Neural cell (in vitro differentiated cells): ENCODE measurements at regions not wholly inside any gene's neighbourhood (a gene's known extent, or its start where the extent isn't known, plus 50 kb on each side); places are given as distances from the start of the nearest gene placed in this dataset.

Source experiments
- H2AFZ ChIP-seq: fragments of 200-600, 300-800 bp; sonication (generic), shearing (Covaris generic); 2 replicates; pipeline ENCODE4 v1.6.0; 2014; ENCODE audit warnings: low read depth, mild to moderate bottlenecking, antibody characterized with exemption, low read length, moderate library complexity
- H3F3A ChIP-seq: fragments of 200-600 bp; shearing (Covaris generic); 2 replicates; pipeline ENCODE4 v1.6.1; 2016; ENCODE audit warnings: mild to moderate bottlenecking, moderate library complexity, mixed read lengths, antibody characterized with exemption, low read length; ENCODE audit not compliant: insufficient read depth, poor library complexity, severe bottlenecking
- H3K27ac ChIP-seq: fragments of 200-600, 300-800 bp; sonication (generic), shearing (Covaris generic); 2 replicates; pipeline ENCODE4 v1.5.1; 2014; ENCODE audit warnings: mild to moderate bottlenecking, low read length, moderate library complexity
- H3K27me3 ChIP-seq: fragments of 300-800, 200-600 bp; sonication (generic), shearing (Covaris generic); 2 replicates; pipeline ENCODE4 v1.6.0; 2014; ENCODE audit warnings: mild to moderate bottlenecking, low read depth, low read length, moderate library complexity; ENCODE audit not compliant: insufficient read depth
- H3K36me3 ChIP-seq: fragments of 300-800, 200-600 bp; sonication (generic), shearing (Covaris generic); 2 replicates; pipeline ENCODE4 v1.5.1; 2014; ENCODE audit warnings: mild to moderate bottlenecking, antibody characterized with exemption, low read length, moderate library complexity; ENCODE audit not compliant: insufficient read depth
- H3K4me2 ChIP-seq: fragments of 300-800, 200-600 bp; sonication (generic), shearing (Covaris generic); 2 replicates; pipeline ENCODE4 v1.6.0; 2014; ENCODE audit warnings: mild to moderate bottlenecking, low read length
- H3K4me3 ChIP-seq: fragments of 300-800, 200-600 bp; sonication (generic), shearing (Covaris generic); 2 replicates; pipeline ENCODE4 v1.5.1; 2014; ENCODE audit warnings: mild to moderate bottlenecking, low read length, moderate library complexity
- H3K79me2 ChIP-seq: fragments of 200-600 bp; shearing (Covaris generic); replicated peaks from 2 replicates; pipeline ENCODE4 v1.6.0; 2014; ENCODE audit warnings: mild to moderate bottlenecking, low read length, moderate library complexity; ENCODE audit not compliant: insufficient read depth
- H3K9ac ChIP-seq: fragments of 300-800, 200-600 bp; sonication (generic), shearing (Covaris generic); 2 replicates; pipeline ENCODE4 v1.6.1; 2016; ENCODE audit warnings: mild to moderate bottlenecking, low read length, mixed read lengths
- H3K9me2 ChIP-seq: fragments of 200-600 bp; shearing (Covaris generic); 2 replicates; pipeline ENCODE4 v1.6.1; 2016; ENCODE audit warnings: mild to moderate bottlenecking, low read length, mixed read lengths; ENCODE audit not compliant: insufficient read depth
- H3K9me3 ChIP-seq: fragments of 200-600, 300-800 bp; sonication (generic), shearing (Covaris generic); 2 replicates; pipeline ENCODE4 v1.6.1; 2016; ENCODE audit warnings: mild to moderate bottlenecking, mixed run types, low read length, moderate library complexity, mixed read lengths
- H4K20me1 ChIP-seq: fragments of 200-600 bp; shearing (Covaris generic); 2 replicates; pipeline ENCODE4 v1.6.1; 2016; ENCODE audit warnings: mild to moderate bottlenecking, mixed run types; ENCODE audit not compliant: insufficient read depth
- EP300 ChIP-seq: fragments of 450-650 bp; conservative IDR thresholded peaks from 2 replicates; pipeline ENCODE4 v1.6.1; 2014; ENCODE audit warnings: antibody characterized with exemption, mild to moderate bottlenecking, moderate library complexity; ENCODE audit not compliant: poor library complexity, severe bottlenecking
- EZH2 ChIP-seq: fragments of 200-600, 300-800 bp; shearing (Covaris generic), sonication (generic); IDR thresholded peaks from 2 replicates; pipeline ENCODE4 v1.6.1; 2014; ENCODE audit warnings: antibody characterized with exemption, low read length, borderline replicate concordance, mild to moderate bottlenecking; ENCODE audit not compliant: insufficient read depth, poor library complexity, severe bottlenecking
- MXI1 ChIP-seq: fragments of 450-650 bp; conservative IDR thresholded peaks from 2 replicates; pipeline ENCODE4 v1.6.1; 2014; ENCODE audit warnings: antibody characterized with exemption, mild to moderate bottlenecking; ENCODE audit not compliant: poor library complexity, severe bottlenecking
- POLR2AphosphoS5 ChIP-seq: IDR thresholded peaks from 2 replicates; pipeline ENCODE4 v1.6.1; 2012
- RAD21 ChIP-seq: fragments of 450-650 bp; conservative IDR thresholded peaks from 2 replicates; pipeline ENCODE4 v1.6.1; 2014; ENCODE audit warnings: antibody characterized with exemption, mild to moderate bottlenecking, moderate library complexity
- REST ChIP-seq: IDR thresholded peaks from 2 replicates; pipeline ENCODE4 v1.6.1; 2012; ENCODE audit warnings: borderline replicate concordance
- SMC3 ChIP-seq: fragments of 450-650 bp; conservative IDR thresholded peaks from 2 replicates; pipeline ENCODE4 v1.6.1; 2014; ENCODE audit warnings: antibody characterized with exemption, mild to moderate bottlenecking, moderate library complexity; ENCODE audit not compliant: poor library complexity
- TAF1 ChIP-seq: IDR thresholded peaks from 2 replicates; pipeline ENCODE4 v1.6.1; 2012; ENCODE audit warnings: low read depth
- TF ChIP-seq, protein P1 (sequence below): fragments of 450-650 bp; IDR thresholded peaks from 2 replicates; pipeline ENCODE4 v1.5.1; 2014; ENCODE audit warnings: antibody characterized with exemption, mild to moderate bottlenecking, moderate library complexity; ENCODE audit not compliant: poor library complexity, severe bottlenecking

DNA sequence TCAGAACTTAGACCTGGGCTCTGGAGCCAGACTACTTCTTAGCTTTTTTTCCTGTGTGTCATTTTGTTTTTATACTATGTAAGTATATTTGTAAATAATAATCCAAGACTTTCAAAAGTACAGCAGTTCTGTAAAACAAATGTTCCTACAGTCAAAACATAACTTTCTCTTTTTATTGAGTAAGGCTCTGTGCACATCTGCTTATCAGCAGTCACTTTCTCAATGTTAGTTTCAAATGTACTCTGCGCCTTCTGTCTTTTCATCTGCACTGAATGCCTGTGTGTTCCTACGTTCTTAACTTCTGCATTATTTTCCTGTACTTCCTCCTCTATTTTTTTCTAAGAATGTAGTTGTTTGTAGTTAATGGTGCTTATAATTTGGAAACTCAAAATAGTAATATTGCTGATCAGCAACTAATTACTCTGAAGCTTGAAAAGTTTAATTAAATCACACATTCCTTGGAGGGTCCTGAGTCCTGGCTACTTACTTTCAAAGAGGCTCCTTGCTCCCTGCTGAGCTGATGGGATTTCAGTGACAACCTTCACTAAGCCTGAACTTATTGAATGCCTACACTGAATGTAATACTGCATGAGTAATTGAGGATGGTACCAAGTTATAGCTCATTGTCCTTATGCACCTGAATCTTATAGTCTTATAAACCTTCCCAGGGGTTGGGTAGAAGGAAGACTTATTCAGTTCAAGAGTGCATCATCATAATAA, 329.9 kb downstream of the KCNJ2 start:
- no peaks in the 10 kb centered on the region for H3K9me3 ChIP-seq
- no peak overlapping the region for H3K9ac ChIP-seq
- H3K4me3 ChIP-seq: no peak overlapping the region
- no peaks in the 10 kb centered on the region for H3K79me2 ChIP-seq
- no peak overlapping the region for H3K27ac ChIP-seq
- H3K4me2 ChIP-seq: no peak overlapping the region
- H3K27me3 ChIP-seq: no peaks in the 10 kb centered on the region
- no peak overlapping the region for H2AFZ ChIP-seq
- no peaks in the 10 kb centered on the region for H3K9me2 ChIP-seq
- TF ChIP-seq POLR2AphosphoS5: no peak
- no peaks in the 10 kb centered on the region for H3F3A ChIP-seq
- no peaks in the 10 kb centered on the region for H4K20me1 ChIP-seq
- no peaks in the 10 kb centered on the region for H3K36me3 ChIP-seq

DNA sequence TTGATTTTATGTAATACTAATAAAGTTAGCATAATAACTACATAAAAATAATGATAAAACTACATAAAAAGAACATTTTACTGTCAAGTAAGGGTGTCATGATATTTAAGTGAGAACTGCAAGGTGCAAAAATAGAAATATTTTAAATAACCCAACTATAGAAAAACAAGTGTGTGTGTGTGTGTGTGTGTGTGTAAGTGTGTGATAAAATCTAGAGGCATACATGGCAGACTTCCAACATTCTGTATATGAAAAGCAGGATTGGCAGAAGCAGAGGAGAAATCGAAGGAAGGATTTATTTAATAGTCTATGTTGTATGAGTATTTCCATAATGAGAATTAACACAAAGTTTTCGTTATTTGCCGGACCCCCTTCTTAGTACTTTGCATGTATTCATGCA, 334.1 kb downstream of the KCNJ2 start:
- Histone ChIP-seq H3K27ac (no peak overlapping the region), H2AFZ (no peak overlapping the region), H3K9ac (no peak overlapping the region), H3F3A (no peaks in the 10 kb centered on the region), H4K20me1 (no peaks in the 10 kb centered on the region), H3K4me2 (no peak overlapping the region), H3K27me3 (no peaks in the 10 kb centered on the region), H3K36me3 (no peaks in the 10 kb centered on the region), H3K9me2 (no peaks in the 10 kb centered on the region), H3K9me3 (no peaks in the 10 kb centered on the region), H3K4me3 (no peak overlapping the region), H3K79me2 (no peaks in the 10 kb centered on the region)
- TF ChIP-seq, protein P1, sequence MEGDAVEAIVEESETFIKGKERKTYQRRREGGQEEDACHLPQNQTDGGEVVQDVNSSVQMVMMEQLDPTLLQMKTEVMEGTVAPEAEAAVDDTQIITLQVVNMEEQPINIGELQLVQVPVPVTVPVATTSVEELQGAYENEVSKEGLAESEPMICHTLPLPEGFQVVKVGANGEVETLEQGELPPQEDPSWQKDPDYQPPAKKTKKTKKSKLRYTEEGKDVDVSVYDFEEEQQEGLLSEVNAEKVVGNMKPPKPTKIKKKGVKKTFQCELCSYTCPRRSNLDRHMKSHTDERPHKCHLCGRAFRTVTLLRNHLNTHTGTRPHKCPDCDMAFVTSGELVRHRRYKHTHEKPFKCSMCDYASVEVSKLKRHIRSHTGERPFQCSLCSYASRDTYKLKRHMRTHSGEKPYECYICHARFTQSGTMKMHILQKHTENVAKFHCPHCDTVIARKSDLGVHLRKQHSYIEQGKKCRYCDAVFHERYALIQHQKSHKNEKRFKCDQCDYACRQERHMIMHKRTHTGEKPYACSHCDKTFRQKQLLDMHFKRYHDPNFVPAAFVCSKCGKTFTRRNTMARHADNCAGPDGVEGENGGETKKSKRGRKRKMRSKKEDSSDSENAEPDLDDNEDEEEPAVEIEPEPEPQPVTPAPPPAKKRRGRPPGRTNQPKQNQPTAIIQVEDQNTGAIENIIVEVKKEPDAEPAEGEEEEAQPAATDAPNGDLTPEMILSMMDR: no peak
- TF ChIP-seq SMC3: no peak
- no peak for TF ChIP-seq REST
- no peak for TF ChIP-seq EP300
- no peak for TF ChIP-seq POLR2AphosphoS5
- TF ChIP-seq MXI1: no peak
- no peak for TF ChIP-seq EZH2
- no peak for TF ChIP-seq RAD21
- TF ChIP-seq TAF1: no peak

DNA sequence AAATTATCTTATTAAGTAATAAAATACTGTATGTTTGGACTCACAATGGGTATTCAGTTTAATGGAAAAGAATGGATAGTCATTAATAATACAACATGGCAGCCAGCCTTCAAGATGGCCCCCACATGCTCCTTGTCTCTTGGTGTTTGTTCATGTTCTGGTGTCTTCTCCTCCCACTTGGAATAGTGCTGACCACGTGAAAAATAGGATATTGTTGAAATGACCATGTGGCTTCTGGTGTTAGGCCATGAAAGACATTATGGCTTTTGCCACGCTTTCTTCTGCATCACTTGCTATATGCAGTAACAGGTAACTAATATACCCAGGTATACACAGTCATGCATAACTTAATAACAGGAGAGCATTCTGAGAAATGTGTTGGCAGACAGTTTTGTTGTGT, 341.0 kb downstream of the KCNJ2 start:
- no peak overlapping the region for H3K9ac ChIP-seq
- H3K4me3 ChIP-seq: no peak overlapping the region
- H3K9me2 ChIP-seq: no peaks in the 10 kb centered on the region
- H3K79me2 ChIP-seq: no peaks in the 10 kb centered on the region
- no peak overlapping the region for H3K27ac ChIP-seq
- no peaks in the 10 kb centered on the region for H3F3A ChIP-seq
- no peaks in the 10 kb centered on the region for H3K27me3 ChIP-seq
- TF ChIP-seq EZH2 (no peak), MXI1 (no peak), POLR2AphosphoS5 (no peak), REST (no peak), EP300 (no peak), RAD21 (no peak), TAF1 (no peak), SMC3 (no peak)
- TF ChIP-seq, protein P1: no peak
- H2AFZ ChIP-seq: no peak overlapping the region
- no peak overlapping the region for H3K4me2 ChIP-seq
- H3K36me3 ChIP-seq: no peaks in the 10 kb centered on the region
- H3K9me3 ChIP-seq: no peaks in the 10 kb centered on the region
- no peaks in the 10 kb centered on the region for H4K20me1 ChIP-seq
